HG02571 (cell line): ENCODE measurements at regions not wholly inside any gene's neighbourhood (a gene's known extent, or its start where the extent isn't known, plus 50 kb on each side); places are given as distances from the start of the nearest gene placed in this dataset.
"Not testable (repeated sequence)": the region's sequence is repeated elsewhere in the genome, so short reads cannot be mapped to it uniquely, and the experiment has no call there.

Source experiments
- ATAC-seq: cut with Tn5 transposase; IDR thresholded peaks from one replicate; pipeline ENCODE4 v1.9.1; 2021; ENCODE audit warnings: mild to moderate bottlenecking, moderate library complexity; ENCODE audit not compliant: unreplicated experiment

DNA sequence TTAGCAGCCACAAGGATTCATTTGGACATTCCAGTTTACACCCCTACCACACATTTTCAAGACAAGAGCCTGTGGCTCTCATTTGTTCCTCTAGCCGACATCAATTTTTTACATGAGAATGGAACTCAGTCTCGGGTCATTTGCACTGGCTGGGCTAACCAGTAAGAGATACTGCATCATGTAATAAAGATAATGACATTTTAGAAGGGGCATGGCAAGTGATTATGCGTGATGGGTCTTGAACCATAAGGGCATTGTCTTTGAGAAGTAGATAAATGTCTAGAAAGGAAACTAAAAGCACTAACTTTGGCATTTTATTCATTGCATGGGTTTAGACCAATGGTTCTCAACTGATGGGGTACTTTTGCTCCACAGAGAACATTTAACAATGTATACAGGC lies 146.0 kb upstream of the GRM7 start:
- ATAC-seq: no peak

DNA sequence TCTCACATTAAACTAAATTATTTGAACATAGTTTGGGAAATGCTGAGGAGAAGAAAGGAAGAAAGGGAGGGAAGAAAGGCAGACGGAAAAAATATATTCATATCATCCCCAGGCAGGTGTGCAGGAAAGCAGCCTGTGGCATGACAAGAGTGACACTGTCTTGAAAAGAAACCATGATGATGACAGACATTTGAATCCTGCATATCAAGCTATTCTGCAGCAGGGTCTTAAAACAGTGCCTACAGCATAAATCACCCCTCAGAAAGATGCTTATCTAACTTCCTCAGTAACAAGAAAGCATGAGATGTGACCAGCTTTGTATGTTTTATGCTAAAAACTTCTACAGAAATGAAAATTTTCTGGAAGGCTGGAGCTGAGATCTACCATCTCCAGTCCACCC lies 144.5 kb upstream of the GRM7 start:
- no peak for ATAC-seq

DNA sequence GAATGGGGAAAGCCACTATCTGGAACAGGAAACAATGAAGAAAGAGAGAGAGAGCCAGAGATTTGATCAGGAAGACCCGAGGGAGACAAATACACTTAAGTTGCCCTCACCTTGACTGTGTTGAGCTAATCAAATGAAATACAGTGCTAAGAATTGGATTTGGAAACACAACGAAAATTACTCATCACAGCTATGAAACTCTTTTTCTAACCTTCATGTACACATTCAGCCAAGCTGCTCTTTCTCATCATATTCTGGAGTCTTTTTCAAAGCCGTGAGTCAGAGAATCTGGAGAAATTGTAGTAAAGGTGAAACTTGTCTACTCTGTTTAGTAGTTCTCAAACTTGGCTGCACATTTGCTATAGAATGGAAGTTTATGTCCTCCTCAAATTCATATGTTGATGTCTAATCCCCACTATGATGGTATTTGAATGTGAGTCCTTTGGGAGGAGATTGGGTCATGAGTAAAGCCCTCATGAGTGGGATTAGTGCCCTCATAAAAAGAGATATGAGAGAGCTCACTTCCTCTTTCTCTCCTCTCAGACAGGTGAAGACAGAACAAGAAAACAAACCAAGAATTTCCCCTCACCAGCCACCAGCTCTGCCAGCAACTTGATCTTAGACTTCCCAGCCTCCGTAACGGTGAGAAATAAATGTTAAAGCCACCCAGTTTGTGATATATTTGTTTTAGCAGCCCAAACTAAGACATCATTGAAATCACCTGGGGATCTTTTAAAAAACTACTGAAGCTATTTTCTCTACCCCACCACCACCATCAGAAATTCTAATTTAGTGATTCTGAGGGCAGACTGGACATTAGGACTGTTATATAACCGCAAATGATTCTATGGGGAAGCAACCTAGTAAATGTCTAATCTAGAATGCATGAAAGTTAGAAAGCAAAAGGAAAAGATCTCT lies 143.6 kb upstream of the GRM7 start:
- peak; percentile 94 for ATAC-seq

DNA sequence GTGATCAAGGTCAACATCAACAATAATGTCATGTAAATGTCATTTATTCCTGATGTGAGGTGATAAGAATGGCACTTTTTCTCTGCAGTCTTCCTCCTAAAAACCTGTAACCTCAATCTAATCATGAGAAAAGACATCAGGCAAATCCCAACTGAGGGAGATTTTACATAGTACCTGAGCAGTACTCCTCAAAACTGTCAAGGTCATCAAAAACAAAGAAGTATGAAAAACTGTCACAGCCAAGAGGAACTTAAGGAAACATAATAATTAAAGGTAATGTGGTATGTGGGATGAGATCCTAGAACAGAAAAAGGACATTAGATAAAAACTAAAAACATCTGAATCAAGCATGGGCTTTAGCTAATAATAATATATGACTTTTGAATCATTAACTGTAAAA lies 140.9 kb upstream of the GRM7 start:
- no peak for ATAC-seq

DNA sequence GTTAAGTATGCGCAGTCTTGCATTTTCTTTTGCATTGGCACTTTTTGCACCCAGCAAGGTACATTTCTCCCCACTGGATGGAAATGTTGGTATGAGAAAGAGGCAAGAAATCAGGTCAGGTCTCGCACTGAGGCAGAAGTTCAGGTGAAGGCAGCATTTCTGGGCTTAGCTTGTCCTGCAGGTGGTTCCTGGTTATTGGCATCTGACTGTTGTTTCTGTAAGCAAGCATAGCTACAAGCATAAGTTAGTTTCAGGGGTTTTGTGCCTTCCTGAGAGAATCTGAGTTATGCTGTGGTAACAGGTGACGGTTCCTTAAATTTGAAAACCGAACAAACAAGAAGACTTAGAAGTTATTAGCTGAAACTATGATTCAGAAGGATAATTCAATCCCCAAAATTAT lies 139.4 kb upstream of the GRM7 start:
- ATAC-seq: no peak

DNA sequence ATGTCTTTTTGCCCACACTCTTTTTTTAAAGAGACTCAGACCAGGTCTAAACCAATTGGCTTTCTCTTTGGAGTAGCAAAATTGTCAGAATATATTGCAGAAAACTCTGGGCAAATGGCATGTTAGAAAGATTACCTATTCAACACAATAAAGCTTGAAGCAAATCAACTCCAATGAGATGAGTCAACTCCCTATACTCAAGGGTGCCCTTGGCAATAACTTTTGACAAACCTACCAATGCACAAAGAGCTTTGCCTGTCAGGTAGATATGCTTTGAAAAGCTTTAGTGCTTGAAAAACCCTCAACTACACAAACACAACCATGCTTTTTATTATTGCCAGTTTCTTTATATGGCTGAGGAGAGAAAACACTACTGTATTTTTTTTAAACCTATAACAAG lies 137.7 kb upstream of the GRM7 start:
- no peak for ATAC-seq

DNA sequence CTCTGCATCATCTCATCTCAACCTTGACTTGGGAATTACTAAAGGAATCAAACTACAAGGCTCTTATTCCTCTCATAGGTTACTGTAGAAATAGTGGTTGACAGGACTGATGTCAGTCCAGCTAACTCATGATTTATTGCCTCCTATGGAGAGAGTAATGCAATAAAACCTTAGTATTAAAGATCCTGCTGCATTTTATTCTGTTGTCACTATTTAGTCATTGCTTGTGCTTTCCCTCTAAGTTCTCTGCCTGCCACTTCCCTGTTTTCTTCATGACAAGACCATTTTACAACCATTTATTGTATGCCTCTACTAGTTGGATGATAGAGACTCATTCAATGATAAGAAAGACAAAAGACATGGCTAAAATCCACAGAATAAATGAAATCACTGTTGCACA lies 134.1 kb upstream of the GRM7 start:
- ATAC-seq: no peak

DNA sequence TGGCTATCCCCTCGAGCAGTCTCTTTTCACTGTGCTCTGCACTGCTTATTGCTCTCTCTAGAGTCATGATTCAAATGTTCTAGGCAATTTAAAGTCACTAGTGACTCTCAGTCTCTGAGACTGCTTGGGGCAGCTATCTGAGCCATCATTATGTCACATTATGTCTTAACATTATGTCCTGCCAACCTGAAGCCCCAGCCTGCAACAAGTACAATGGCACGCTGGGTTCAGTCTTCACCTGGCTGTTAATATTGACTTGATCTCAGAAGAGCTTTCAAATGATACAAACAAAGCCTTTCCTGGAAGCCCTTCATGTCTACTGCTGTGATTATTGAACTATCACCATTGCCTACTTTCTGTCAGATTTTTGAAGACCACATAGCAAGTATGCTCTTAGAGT lies 128.1 kb upstream of the GRM7 start:
- ATAC-seq: no peak

DNA sequence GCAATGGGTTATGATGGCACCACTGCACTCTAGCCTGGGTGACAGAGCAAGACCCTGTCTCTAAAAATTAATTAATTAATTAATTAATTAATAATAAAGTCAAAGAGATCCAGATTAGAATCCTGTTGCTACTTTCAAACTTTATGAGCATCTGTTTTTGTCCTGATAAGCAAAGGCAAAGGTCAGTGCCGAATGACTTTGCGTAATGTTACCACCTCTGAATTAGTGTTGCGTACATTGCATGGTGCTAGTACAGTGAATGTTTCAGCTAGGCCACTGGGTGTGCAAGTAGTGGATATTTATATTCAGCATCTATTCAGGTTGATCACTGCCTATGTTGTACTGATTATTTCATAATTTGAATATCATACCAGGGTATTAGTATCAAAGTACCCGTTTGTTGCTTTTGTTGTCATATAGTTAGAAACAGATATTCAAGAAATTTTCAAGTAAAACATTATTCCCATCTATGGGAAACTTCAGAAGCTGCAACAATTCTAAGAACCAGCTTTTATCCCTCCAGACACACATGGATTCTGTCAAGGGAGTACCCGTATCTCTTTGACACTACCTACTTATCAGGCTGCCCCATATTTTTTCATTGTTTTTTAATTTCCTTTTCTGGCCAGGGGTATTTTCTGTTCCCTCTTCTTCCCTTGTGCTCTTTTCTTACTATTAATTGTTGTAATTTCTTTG lies 127.1 kb upstream of the GRM7 start:
- no peak for ATAC-seq

DNA sequence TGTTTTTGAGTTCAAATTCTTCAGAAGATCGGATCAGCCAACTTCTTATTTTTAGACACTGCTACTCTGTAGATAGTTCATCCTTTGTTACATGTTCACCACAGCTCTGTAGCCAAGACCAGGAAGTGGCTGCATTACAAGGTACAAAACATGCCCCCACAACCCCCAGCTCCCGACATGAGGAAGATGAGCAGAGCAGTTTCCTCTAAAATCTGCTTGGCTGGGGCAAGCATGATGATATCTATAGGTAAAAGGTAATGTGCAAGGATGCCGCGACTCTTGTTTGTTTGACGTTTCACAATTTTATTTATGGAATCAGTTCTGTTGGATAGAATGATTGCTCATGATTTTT lies 126.5 kb upstream of the GRM7 start:
- ATAC-seq: no peak

DNA sequence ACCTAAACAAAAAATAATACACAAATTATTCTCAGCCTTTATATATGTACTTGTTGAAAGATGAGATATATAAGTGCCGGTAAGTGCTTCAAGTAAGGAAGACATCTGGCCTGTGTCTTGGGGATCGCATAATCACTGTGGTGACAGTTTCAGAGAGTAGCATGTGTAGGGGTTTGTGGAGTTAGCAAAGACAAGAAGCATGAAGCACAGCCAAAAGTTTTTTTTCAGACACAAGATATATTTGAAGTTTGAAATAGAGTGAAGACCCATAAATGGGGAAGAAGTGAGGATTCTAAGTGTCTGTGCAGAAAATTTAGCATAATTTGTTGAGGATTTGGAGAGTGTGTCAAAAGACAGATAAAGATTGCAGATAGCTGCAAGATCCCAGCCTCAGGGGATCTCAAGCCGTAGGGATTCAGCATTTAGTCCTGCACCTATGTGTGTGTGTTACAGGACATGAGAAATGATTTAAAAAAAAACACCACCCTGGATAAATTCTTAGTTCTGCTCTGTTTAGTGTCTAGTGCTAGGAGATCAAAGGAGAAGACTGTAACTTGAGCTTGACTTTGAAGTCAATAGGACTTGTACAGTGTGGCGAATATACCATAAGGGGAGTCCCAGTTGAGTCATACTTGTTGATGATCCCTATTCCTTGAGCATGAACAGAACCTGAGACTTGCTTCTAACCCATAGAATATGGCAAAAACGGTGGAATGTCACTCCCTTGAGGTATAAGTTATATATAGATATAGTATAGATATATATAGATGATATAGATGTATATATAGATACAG lies 123.9 kb upstream of the GRM7 start:
- ATAC-seq: no peak

DNA sequence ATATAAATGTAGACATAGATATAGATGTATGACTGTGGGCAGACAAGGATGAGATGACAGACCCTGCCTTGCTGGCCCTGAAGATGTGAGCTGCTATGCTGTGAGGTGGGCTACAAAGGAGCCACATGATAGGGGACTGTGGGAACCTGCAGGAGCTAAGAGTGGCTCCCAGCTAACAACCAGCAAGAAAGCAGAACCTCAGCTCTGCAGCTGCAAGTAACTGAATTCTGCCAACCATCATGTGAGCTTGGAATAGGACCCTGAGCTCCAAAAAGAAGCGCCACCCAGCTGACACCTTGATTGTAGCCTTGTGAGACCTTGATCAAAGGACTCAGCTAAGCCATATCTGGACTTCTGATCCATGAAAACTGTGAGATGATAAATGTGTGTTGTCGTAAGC lies 123.3 kb upstream of the GRM7 start:
- ATAC-seq: no peak

DNA sequence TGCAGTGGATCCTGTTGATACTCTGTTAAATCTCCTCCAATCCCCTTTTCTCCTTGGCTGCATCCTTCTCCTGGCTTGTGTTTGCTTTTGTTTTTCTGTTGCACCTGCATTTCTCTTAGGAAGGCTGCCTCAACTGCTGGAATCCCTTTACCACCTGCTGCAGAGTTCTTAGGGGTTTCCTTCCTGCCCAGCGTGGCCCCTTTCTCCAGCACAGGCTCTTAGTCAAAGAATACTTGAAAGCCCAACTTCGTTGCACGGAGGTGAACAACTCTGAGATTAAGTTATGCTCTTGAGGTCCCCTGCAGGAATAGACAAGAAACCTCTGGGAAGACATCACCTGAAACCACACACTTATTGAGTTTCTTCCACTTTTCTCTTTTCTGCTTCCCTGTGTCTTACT lies 121.6 kb upstream of the GRM7 start:
- ATAC-seq: no peak

DNA sequence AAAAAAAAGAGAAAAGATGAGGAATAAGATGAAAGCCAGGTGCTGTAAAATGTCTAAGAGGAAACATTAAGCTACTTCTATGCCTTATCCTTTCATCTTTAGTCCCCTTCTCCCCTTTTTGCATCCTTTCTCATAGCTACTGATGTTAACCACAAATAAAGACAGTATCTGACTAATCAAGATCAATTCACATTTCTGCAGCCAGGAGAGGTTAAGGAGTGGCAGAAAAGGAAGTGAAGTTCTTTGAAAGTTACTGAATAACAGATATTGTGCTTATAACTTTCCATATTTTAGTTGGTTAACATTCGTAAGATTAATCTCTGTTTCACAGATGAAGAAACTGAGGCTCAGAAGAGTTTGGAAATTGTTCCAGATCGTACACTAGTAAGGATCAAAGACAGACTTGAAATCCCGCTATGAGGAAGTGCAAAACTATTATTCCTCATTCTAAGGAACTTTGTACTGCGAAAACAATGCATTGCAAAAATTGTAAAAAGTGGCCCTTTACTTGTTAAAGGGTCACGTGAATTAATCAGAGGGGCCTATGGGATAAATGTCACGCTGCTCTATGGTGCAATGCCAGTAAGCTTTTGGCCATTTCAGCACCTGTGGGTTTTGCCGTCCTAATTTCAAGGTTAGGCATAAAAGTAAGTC lies 117.7 kb upstream of the GRM7 start:
- ATAC-seq: no peak

DNA sequence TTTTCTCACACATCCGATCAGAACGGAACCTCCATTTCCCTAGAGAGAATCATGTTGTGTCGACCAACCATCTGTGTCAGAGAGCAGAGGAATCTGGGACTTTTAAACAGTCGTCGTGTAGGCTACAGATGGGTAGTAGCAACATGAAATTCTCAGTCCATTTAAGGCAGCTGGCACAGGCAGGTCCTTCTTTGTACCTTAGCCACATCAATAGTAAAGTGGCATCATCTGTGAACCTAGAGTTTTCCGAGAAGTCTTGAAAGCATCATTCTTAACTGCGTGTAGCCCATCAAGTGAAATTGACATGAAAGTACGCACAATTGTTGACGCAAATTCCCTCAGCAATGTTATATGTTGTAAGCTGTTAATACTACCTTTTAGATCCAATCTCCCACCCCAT lies 114.5 kb upstream of the GRM7 start:
- ATAC-seq: no peak

DNA sequence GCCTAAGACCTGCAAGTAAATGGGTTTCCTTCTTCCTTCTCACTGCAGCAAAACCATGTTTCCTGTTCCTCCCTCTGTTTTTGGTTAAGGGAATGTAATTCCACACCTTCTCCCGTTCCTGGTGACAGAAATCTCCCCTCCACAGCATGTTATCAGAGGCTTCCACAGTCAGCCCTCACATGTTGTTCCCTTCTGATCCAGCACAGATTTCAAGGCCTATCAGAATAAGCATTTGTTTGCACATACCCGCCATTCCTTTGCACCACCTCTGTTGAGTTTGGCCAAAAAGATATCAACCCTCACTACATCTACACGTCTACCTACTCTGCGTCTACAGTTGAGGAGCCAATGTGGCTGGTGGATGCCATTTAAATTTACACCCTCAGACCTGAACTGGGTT lies 113.9 kb upstream of the GRM7 start:
- no peak for ATAC-seq

DNA sequence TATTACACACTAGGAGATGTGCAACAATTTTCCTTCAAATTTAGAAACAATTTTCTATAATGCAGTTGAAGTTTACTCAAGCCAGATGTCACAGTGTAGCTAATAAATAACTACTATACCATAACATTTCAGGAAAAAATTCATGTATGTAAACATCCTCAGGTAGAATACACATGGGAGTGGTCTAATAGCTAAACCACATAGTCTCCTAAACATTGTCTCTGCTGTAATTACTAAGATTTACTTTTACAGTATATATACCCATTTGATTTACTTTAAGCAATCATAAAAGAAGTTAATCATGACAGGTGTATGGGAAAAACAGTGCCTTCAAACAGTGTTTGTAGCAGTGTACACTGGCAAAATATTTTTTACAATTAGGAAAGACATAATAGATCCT lies 110.1 kb upstream of the GRM7 start:
- ATAC-seq: no peak

DNA sequence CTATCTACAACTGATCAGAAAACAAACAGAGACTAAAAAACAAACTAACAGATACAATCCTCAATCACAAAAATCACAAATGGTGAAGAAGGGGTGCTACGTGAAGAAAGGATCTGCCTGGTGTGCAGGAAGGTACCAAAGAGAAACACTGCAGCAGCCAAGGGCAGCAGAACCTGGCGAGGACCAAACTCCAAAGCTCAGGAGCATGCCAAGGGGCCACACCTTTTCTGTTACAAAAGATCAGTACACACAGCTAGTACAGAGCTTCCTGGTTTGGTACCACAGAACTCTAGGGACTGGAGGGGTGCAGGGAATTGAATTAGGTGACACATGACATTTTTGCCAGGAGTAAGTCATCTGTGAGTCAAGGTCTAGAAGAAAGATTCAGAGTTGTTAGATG lies 107.4 kb upstream of the GRM7 start:
- no peak for ATAC-seq

DNA sequence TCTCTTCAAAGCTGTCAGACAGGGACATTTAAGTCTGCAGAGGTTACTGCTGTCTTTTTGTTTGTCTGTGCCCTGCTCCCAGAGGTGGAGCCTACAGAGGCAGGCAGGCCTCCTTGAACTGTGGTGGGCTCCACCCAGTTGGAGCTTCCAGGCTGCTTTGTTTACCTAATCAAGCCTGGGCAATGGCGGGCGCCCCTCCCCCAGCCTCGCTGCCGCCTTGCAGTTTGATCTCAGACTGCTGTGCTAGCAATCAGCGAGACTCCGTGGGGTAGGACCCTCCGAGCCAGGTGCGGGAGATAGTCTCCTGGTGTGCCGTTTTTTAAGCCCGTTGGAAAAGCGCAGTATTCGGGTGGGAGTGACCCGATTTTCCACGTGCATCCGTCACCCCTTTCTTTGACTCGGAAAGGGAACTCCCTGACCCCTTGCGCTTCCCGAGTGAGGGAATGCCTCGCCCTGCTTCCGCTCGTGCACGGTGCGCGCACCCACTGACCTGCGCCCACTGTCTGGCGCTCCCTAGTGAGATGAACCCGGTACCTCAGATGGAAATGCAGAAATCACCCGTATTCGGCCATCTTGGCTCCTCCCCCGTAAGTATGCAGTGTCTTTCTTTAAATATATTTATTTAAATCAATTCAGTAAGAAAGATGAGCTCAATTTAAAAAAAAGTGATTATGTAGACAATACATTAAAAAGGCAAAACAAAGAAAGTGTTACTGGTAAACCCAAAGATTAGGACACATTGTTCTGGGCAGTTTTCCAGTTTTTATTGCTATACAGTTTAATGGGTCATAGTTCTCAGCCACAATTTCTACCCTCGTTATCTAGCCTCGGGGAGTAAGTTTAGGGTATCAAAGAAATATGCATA lies 91.2 kb upstream of the GRM7 start:
- not testable (repeated sequence) for ATAC-seq

DNA sequence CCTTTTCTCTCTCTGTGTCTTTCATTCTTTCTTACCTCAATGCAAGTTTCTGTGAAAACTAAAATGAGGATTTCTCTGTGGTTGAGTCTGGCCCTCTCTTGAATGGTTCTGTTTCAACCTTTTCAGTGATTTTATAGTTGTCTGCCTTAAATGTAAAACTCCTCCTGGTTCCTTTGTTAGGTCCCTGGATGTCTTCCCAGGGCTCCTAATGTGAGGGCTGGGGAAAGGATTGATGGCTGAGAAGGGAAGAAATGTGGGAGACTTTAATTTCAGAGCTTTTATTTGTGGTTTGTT lies 90.6 kb upstream of the GRM7 start:
- no peak for ATAC-seq

DNA sequence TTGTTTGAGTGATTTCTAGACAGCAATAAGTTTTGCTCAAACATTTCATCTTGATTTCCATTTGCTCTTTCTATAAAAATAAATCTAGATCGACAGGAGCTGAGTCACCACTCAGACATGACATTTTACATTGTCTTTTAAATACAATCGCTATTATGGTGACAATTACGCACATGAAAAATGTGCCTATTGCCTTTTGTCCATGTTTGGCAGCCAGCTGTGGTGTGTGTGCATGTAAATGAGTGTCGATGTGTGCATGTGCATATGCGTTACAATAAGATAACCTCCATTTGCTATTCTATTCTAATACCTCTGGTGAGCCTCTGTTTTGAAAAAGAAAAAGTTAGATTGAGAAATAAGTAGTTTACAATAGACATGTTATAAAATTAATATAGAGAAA lies 89.7 kb upstream of the GRM7 start:
- no peak for ATAC-seq
